ENCODE measurements at regions not wholly inside any gene's neighbourhood (a gene's known extent, or its start where the extent isn't known, plus 50 kb on each side); places are given as distances from the start of the nearest gene placed in this dataset.

GRCh38 chr9:89687188-89687587 is 82.4 kb downstream of the GADD45G start:
- CTCF ChIA-PET, result interaction anchor here (0.6 to 1.3 kb wide), 2 partner anchors 13 to 84 kb away, joined by 3 read pairs; no protein-coding TSS in a partner anchor
- no TSS peak for BruUV-seq (replicated peaks)

GRCh38 chr9:89687848-89688247 is 83.0 kb downstream of the GADD45G start:
- intact Hi-C loops (cut with micrococcal nuclease; ENCODE audit: unreplicated experiment) (no loop called here), in situ Hi-C loops (cut with MboI) (no loop called here)
- Histone ChIP-seq H3K79me2 (ENCODE audit: control insufficient read depth, insufficient read depth, low read length) (no peaks in the 10 kb centered on the region), H2AFZ (ENCODE audit: control insufficient read depth, low read depth, low read length) (no peak overlapping the region), H3K4me2 (ENCODE audit: control insufficient read depth, insufficient read depth) (no peak overlapping the region), H3K9ac (ENCODE audit: control insufficient read depth, insufficient read depth, low read length) (no peak overlapping the region), H3K27ac (ENCODE audit: control insufficient read depth, insufficient read depth) (no peak overlapping the region), H3K9me3 (replicated peaks; ENCODE audit: control insufficient read depth, insufficient read depth, low read length) (peaks cover 1% of the 10 kb centered on the region; the same call in 1 of the 3 replicates), H3K27me3 (replicated peaks in 1 of 2; ENCODE audit: control insufficient read depth in 2 of 2, insufficient read depth in 2 of 2, low read length in 1 of 2) (peaks cover 0 to 2% of the 10 kb centered on the region in 2 experiments; a peak in 1 of 4 replicates), H3K4me1 (ENCODE audit: control insufficient read depth, insufficient read depth, low read length) (peaks cover 17% of the 10 kb centered on the region), H4K20me1 (ENCODE audit: control insufficient read depth, insufficient read depth) (no peaks in the 10 kb centered on the region), H3K4me3 (no peak overlapping the region), H3K36me3 (ENCODE audit: control insufficient read depth in 2 of 2, insufficient read depth in 2 of 2, low read length in 1 of 2) (no peaks in the 10 kb centered on the region)
- FAIRE-seq (no peak), DNase-seq (ENCODE audit: low read depth, low spot score) (no peak), ATAC-seq (no peak)
- SMC1A ChIA-PET (ENCODE audit: uncharacterized antibody, unreplicated experiment), result interaction anchor here (0.6 to 6.2 kb wide), 4 partner anchors 11 to 84 kb away, joined by 3 to 39 read pairs (median 6); no protein-coding TSS in a partner anchor
- TF ChIP-seq NFIC (IDR thresholded peaks at IDR 0.05; ENCODE audit: low read depth, low read length), result no peak
- TF ChIP-seq SIX5 (IDR thresholded peaks at IDR 0.05; ENCODE audit: low read depth, low read length, severe bottlenecking), result no peak
- TF ChIP-seq MAX (IDR thresholded peaks at IDR 0.05; ENCODE audit: low read depth, low read length), result no peak
- TF ChIP-seq YY1 (IDR thresholded peaks at IDR 0.05; ENCODE audit: low read depth, low read length), result no peak
- TF ChIP-seq MXI1 (IDR thresholded peaks at IDR 0.05; ENCODE audit: low read depth, low read length), result no peak
- no peak for TF ChIP-seq WRNIP1 (IDR thresholded peaks at IDR 0.05; ENCODE audit: borderline replicate concordance, low read depth, low read length)
- TF ChIP-seq, protein P1, sequence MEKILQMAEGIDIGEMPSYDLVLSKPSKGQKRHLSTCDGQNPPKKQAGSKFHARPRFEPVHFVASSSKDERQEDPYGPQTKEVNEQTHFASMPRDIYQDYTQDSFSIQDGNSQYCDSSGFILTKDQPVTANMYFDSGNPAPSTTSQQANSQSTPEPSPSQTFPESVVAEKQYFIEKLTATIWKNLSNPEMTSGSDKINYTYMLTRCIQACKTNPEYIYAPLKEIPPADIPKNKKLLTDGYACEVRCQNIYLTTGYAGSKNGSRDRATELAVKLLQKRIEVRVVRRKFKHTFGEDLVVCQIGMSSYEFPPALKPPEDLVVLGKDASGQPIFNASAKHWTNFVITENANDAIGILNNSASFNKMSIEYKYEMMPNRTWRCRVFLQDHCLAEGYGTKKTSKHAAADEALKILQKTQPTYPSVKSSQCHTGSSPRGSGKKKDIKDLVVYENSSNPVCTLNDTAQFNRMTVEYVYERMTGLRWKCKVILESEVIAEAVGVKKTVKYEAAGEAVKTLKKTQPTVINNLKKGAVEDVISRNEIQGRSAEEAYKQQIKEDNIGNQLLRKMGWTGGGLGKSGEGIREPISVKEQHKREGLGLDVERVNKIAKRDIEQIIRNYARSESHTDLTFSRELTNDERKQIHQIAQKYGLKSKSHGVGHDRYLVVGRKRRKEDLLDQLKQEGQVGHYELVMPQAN (conservative IDR thresholded peaks at IDR 0.05), result no peak
- TF ChIP-seq SMC3 (IDR thresholded peaks at IDR 0.05; ENCODE audit: borderline replicate concordance, low read length), result no peak
- no TSS peak for BruUV-seq (replicated peaks)
- CTCF ChIA-PET, result interaction anchor here (1.3 kb wide), 1 partner anchor 8 kb away, joined by 3 read pairs; no protein-coding TSS in a partner anchor
- POLR2A ChIA-PET, result no interaction called here
- RAD21 ChIA-PET (ENCODE audit: unreplicated experiment), result interaction anchor here (0.7 to 1.4 kb wide), 2 partner anchors 90 to 126 kb away, joined by 3 read pairs; no protein-coding TSS in a partner anchor
- 47% methylated on average over 6 of the region's 6 CpGs for WGBS (ENCODE audit: insufficient coverage, insufficient replicate concordance, low lambda C conversion rate, missing lambda C conversion rate)

More at GRCh38 chr9:89687188-89687587, 82.4 kb downstream of the GADD45G start:
- Histone ChIP-seq H3K36me3 (ENCODE audit: control insufficient read depth in 2 of 2, insufficient read depth in 2 of 2, low read length in 1 of 2) (no peaks in the 10 kb centered on the region), H2AFZ (ENCODE audit: control insufficient read depth, low read depth, low read length) (no peak overlapping the region), H3K4me2 (ENCODE audit: control insufficient read depth, insufficient read depth) (no peak overlapping the region), H3K4me3 (no peak overlapping the region), H3K27me3 (replicated peaks in 1 of 2; ENCODE audit: control insufficient read depth in 2 of 2, insufficient read depth in 2 of 2, low read length in 1 of 2) (peaks cover 0 to 2% of the 10 kb centered on the region in 2 experiments; a peak in 1 of 4 replicates), H3K9me3 (replicated peaks; ENCODE audit: control insufficient read depth, insufficient read depth, low read length) (peaks cover 1% of the 10 kb centered on the region; the same call in 1 of the 3 replicates), H3K27ac (ENCODE audit: control insufficient read depth, insufficient read depth) (no peak overlapping the region), H3K4me1 (ENCODE audit: control insufficient read depth, insufficient read depth, low read length) (peaks cover 17% of the 10 kb centered on the region), H3K79me2 (ENCODE audit: control insufficient read depth, insufficient read depth, low read length) (no peaks in the 10 kb centered on the region), H3K9ac (ENCODE audit: control insufficient read depth, insufficient read depth, low read length) (no peak overlapping the region), H4K20me1 (ENCODE audit: control insufficient read depth, insufficient read depth) (no peaks in the 10 kb centered on the region)
- DNase-seq (ENCODE audit: low read depth, low spot score), result no peak
- 82% methylated on average over 3 of the region's 3 CpGs for WGBS (ENCODE audit: insufficient coverage, insufficient replicate concordance, low lambda C conversion rate, missing lambda C conversion rate)
- FAIRE-seq, result no peak
- ChIA-PET RAD21 (ENCODE audit: unreplicated experiment) (interaction anchor here (1.4 kb wide), 1 partner anchor 89 kb away, joined by 3 read pairs; no protein-coding TSS in a partner anchor), SMC1A (ENCODE audit: uncharacterized antibody, unreplicated experiment) (interaction anchor here (1.2 kb wide), 1 partner anchor 9 kb away, joined by 3 read pairs; no protein-coding TSS in a partner anchor), POLR2A (interaction anchor here (1.2 kb wide), 1 partner anchor 14 kb away, joined by 3 read pairs; no protein-coding TSS in a partner anchor)
- intact Hi-C loops (cut with micrococcal nuclease; ENCODE audit: unreplicated experiment), result no loop called here
- TF ChIP-seq MEF2B (IDR thresholded peaks at IDR 0.05; ENCODE audit: partially characterized antibody, poor library complexity, severe bottlenecking) (no peak), SUPT20H (IDR thresholded peaks at IDR 0.05; ENCODE audit: borderline replicate concordance, control insufficient read depth, low read depth, low read length) (no peak), ZNF384 (IDR thresholded peaks at IDR 0.05; ENCODE audit: borderline replicate concordance, low read depth, low read length) (no peak), NFIC (IDR thresholded peaks at IDR 0.05; ENCODE audit: low read depth, low read length) (no peak)
- TF ChIP-seq, protein P2, sequence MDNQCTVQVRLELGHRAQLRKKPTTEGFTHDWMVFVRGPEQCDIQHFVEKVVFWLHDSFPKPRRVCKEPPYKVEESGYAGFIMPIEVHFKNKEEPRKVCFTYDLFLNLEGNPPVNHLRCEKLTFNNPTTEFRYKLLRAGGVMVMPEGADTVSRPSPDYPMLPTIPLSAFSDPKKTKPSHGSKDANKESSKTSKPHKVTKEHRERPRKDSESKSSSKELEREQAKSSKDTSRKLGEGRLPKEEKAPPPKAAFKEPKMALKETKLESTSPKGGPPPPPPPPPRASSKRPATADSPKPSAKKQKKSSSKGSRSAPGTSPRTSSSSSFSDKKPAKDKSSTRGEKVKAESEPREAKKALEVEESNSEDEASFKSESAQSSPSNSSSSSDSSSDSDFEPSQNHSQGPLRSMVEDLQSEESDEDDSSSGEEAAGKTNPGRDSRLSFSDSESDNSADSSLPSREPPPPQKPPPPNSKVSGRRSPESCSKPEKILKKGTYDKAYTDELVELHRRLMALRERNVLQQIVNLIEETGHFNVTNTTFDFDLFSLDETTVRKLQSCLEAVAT (IDR thresholded peaks at IDR 0.05), result no peak
- in situ Hi-C loops (cut with MboI), result no loop called here
- ATAC-seq, result no peak
